Adrenal gland (tissue), 9 donors: ENCODE measurements at regions not wholly inside any gene's neighbourhood (a gene's known extent, or its start where the extent isn't known, plus 50 kb on each side); places are given as distances from the start of the nearest gene placed in this dataset.
A peak's percentile ranks its signal among the peaks of the same experiment; 100 is the strongest.

Experiments
- DNase-seq, 7 donors: peaks; one replicate each; pipeline ENCODE4 v3.0.0-alpha.2; 2019 to 2020
- H3K27ac ChIP-seq, 5 donors: fragments of 200-600 bp; sonication (generic) in 4 of 5; 1 replicate in 3 of 5; 2 replicates in 2 of 5; pipeline versions ENCODE4 v1.5.1 to v1.8.0; 2016 to 2020; ENCODE audit warnings: mild to moderate bottlenecking in 1 of 5
- H3K27me3 ChIP-seq: fragments of 200-600 bp; 2 replicates; pipeline ENCODE4 v1.8.0; 2021
- H3K36me3 ChIP-seq, 2 donors: fragments of 200-600 bp; replicated peaks in 1 of 2; 1 replicate in 1 of 2; 2 replicates in 1 of 2; pipeline versions ENCODE4 v1.5.1 to v1.8.0; 2018 to 2022
- H3K4me1 ChIP-seq, 2 donors: fragments of 200-600 bp; replicated peaks in 1 of 2; 1 replicate in 1 of 2; 2 replicates in 1 of 2; pipeline versions ENCODE4 v1.5.1 to v1.8.0; 2018 to 2021
- H3K4me3 ChIP-seq, 4 donors: fragments of 200-600 bp; sonication (generic) in 3 of 4; one replicate each; pipeline ENCODE4 v1.5.1; 2016 to 2018
- H3K9me3 ChIP-seq, 3 donors: fragments of 200-600 bp; sonication (generic) in 1 of 3; replicated peaks in 1 of 3; 1 replicate in 2 of 3; 2 replicates in 1 of 3; pipeline versions ENCODE4 v1.5.1 to v1.8.0; 2016 to 2021
- POLR2A ChIP-seq, 2 donors: fragments of 450-650 bp; IDR thresholded peaks; one replicate each; pipeline ENCODE4 v1.6.1; 2017; ENCODE audit warnings: antibody characterized with exemption in 2 of 2, mild to moderate bottlenecking in 2 of 2, moderate library complexity in 1 of 2
- WGBS, 4 donors: extraction: QIAGEN DNeasy Blood & Tissue Kit in 2 of 4; methylation state at CpG; one replicate each; pipeline versions ENCODE4 v1.1.5 to v1.1.7; 2013 to 2017; 5-methylcytosine and 5-hydroxymethylcytosine counted together
- intact Hi-C, 2 donors: fragments of 100-400 bp; cut with DNase I; formaldehyde crosslinking; loops; one replicate each; pipeline versions ENCODE4 v1.14.1 to v1.15.0; 2022 to 2023
- TF ChIP-seq, protein P1 (sequence below), 6 experiments: fragments of 450-650 bp in 4 of 6; fragments of 200-600 bp in 2 of 6; sonication (generic) in 1 of 6; IDR thresholded peaks; 1 replicate in 5 of 6; 2 replicates in 1 of 6; pipeline versions ENCODE4 v1.5.1 to v1.8.0; 2016 to 2021; ENCODE audit warnings: antibody characterized with exemption in 6 of 6, mild to moderate bottlenecking in 2 of 6, moderate library complexity in 1 of 6
- donor health status: healthy with polysubstance abuse.
- donor health status: Bipolar disorder and iron deficiency.
- donor health status: DM: yes; HTN: yes; CAD: no.
- donor health status: DM: no; HTN: no; CAD: no.
- donor health status: DM: no; HTN: no; CAD: no.

DNA sequence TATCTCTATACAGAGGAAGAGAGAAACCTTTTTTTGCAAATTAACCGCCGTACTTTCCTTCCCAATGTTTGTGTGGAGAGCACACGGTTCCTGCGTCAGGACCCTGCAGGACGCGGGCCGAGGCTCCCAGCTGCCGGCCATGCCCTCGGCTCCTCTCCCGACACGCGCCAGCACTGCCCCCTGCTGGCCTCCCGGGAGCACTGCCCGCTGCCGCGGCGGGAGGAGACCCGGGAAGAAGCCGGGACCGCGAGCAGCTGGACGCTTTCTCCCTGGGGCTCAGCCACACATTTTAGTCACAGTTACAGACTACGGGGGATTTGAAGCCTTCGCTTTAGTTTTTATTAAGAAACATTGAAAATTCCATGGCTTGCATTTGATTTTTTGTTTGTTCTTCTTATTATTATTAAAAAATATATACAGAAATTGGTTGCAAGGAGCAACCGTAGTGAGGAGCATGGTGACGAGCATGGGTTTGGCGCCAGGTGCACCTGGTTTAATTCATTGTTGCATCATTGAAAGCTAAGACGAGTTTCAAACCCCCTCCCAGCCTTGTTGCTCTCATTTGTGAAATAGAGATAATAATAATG lies 401.2 kb downstream of the GALR1 start:
- no peak overlapping the region for H3K4me3 ChIP-seq
- no peaks in the 10 kb centered on the region for H3K36me3 ChIP-seq
- H3K4me1 ChIP-seq: no peaks in the 10 kb centered on the region
- DNase-seq: peak; percentile 39 to 83 (median 61)
- H3K9me3 ChIP-seq: no peaks in the 10 kb centered on the region
- intact Hi-C loops: no loop called here
- no peak overlapping the region for H3K27ac ChIP-seq
- H3K27me3 ChIP-seq: no peaks in the 10 kb centered on the region
- TF ChIP-seq, protein P1, sequence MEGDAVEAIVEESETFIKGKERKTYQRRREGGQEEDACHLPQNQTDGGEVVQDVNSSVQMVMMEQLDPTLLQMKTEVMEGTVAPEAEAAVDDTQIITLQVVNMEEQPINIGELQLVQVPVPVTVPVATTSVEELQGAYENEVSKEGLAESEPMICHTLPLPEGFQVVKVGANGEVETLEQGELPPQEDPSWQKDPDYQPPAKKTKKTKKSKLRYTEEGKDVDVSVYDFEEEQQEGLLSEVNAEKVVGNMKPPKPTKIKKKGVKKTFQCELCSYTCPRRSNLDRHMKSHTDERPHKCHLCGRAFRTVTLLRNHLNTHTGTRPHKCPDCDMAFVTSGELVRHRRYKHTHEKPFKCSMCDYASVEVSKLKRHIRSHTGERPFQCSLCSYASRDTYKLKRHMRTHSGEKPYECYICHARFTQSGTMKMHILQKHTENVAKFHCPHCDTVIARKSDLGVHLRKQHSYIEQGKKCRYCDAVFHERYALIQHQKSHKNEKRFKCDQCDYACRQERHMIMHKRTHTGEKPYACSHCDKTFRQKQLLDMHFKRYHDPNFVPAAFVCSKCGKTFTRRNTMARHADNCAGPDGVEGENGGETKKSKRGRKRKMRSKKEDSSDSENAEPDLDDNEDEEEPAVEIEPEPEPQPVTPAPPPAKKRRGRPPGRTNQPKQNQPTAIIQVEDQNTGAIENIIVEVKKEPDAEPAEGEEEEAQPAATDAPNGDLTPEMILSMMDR (IDR thresholded peaks at IDR 0.05): peak; percentile 48 to 90 (median 68)
- TF ChIP-seq POLR2A (IDR thresholded peaks at IDR 0.05): no peak
- 7 to 9% (median 9%) methylated on average over 23 to 28 of the region's 28 CpGs for WGBS, 4 donors

DNA sequence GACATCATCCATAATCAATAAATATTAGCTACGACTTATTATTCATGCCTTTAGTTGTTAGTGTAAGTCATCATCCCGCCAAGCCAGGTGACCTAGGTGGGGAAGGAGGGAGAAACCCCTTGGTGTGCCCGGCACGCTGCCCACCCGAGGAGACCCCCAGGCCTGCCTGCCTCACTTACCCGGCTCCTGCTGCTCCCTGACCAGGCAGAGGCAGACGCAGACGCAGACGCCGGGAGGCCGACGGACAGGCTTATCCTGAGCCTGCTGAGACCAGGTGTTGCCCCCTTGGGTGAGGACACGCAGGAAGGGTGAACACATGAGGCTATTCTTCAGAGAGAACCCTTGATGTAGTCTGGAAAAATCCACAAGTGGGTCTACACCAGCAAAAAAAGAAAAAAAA lies 401.8 kb downstream of the GALR1 start:
- intact Hi-C loops: no loop called here
- Histone ChIP-seq H3K36me3 (no peaks in the 10 kb centered on the region), H3K27ac (no peak overlapping the region), H3K4me1 (no peaks in the 10 kb centered on the region), H3K9me3 (no peaks in the 10 kb centered on the region), H3K27me3 (no peaks in the 10 kb centered on the region), H3K4me3 (no peak overlapping the region)
- 70 to 84% (median 77%) methylated on average over 11 to 13 of the region's 13 CpGs for WGBS, 4 donors
- DNase-seq: no peak
- TF ChIP-seq POLR2A (IDR thresholded peaks at IDR 0.05): no peak
- TF ChIP-seq, protein P1 (IDR thresholded peaks at IDR 0.05): no peak

DNA sequence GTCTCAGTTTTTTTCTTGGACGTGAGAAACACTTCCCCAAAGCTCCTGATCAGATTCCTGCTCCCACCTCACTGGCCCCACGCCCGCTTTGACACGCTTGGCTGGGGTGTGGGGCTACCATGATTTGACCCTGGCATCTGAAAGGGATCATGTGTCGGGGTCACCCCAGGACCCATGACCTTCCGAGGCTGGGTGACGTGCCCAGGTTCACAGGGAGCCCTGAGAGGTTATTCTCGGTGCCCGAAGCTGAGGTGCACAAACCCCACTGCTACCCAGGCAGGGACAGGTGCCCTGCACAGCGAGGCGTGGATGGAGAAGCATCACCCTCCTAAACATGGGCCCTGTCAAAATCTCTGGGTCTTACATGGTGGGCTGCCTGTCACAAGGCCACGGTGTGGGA lies 404.1 kb downstream of the GALR1 start:
- no peaks in the 10 kb centered on the region for H3K4me1 ChIP-seq
- no peak for DNase-seq
- no peaks in the 10 kb centered on the region for H3K27me3 ChIP-seq
- TF ChIP-seq POLR2A (IDR thresholded peaks at IDR 0.05): no peak
- TF ChIP-seq, protein P1 (IDR thresholded peaks at IDR 0.05): no peak
- H3K27ac ChIP-seq: no peak overlapping the region
- WGBS, 4 donors: 70 to 85% (median 80%) methylated on average over 12 of the region's 12 CpGs
- no peaks in the 10 kb centered on the region for H3K36me3 ChIP-seq
- no peak overlapping the region for H3K4me3 ChIP-seq
- H3K9me3 ChIP-seq: no peaks in the 10 kb centered on the region
- intact Hi-C loops: no loop called here

DNA sequence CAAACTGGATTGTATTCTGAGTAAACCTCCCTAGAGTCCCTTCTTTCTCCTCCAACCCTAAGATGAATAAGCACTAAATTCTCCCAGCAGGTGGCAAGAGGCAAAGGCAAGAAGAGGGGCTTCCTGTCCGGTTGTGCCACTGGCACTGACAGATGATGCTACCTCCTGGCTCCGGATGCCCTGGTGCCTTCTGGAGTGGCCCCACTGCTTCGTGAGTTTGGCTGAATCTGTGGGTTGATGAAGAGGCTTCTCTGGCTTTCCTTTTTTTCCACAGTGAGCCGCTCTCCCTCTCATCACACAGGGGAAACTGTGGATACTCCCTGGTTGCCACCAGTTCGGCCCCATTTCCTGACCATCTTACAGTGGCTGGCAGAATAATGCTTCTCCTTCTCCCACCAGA lies 404.7 kb downstream of the GALR1 start:
- H3K4me1 ChIP-seq: no peaks in the 10 kb centered on the region
- H3K4me3 ChIP-seq: no peak overlapping the region
- no peaks in the 10 kb centered on the region for H3K36me3 ChIP-seq
- intact Hi-C loops: no loop called here
- no peaks in the 10 kb centered on the region for H3K27me3 ChIP-seq
- H3K9me3 ChIP-seq: no peaks in the 10 kb centered on the region
- no peak overlapping the region for H3K27ac ChIP-seq
- no peak for DNase-seq
- 66 to 82% (median 73%) methylated on average over 5 of the region's 5 CpGs for WGBS, 4 donors
- no peak for TF ChIP-seq POLR2A (IDR thresholded peaks at IDR 0.05)
- TF ChIP-seq, protein P1 (IDR thresholded peaks at IDR 0.05): no peak
